ENCODE measurements at regions not wholly inside any gene's neighbourhood (a gene's known extent, or its start where the extent isn't known, plus 50 kb on each side); places are given as distances from the start of the nearest gene placed in this dataset.
"Not testable (repeated sequence)": the region's sequence is repeated elsewhere in the genome, so short reads cannot be mapped to it uniquely, and the experiment has no call there.

DNA sequence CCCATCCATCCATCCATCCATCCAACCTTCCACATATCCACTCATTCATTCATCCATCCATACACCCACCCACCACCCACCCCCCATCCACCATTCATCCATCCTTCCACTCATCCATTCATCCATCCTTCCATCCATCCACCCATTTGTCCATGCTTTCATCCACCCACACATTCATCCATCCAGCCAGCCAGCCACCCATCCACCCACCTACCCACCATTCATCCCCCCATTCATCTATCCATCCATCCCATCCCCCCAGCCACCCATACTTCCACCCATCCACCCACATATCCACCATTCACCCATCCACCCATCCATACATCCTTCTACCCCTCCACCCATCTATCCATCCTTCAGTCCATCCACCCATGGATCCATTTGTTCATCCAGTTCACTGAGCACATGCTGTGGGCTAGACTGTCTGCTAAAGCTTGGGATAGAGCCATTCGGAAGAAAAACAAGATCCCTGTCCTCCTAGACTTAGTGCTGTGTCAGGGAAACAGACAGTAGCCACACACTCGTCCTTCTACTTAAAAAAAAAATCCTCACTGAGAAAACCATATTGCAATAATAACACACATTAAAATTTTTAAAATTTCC, 377.5 kb downstream of the ADGRD1 start:
- TF ChIP-seq, protein P1, sequence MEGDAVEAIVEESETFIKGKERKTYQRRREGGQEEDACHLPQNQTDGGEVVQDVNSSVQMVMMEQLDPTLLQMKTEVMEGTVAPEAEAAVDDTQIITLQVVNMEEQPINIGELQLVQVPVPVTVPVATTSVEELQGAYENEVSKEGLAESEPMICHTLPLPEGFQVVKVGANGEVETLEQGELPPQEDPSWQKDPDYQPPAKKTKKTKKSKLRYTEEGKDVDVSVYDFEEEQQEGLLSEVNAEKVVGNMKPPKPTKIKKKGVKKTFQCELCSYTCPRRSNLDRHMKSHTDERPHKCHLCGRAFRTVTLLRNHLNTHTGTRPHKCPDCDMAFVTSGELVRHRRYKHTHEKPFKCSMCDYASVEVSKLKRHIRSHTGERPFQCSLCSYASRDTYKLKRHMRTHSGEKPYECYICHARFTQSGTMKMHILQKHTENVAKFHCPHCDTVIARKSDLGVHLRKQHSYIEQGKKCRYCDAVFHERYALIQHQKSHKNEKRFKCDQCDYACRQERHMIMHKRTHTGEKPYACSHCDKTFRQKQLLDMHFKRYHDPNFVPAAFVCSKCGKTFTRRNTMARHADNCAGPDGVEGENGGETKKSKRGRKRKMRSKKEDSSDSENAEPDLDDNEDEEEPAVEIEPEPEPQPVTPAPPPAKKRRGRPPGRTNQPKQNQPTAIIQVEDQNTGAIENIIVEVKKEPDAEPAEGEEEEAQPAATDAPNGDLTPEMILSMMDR (IDR thresholded peaks at IDR 0.05; ENCODE audit: low read depth, low read length) = no peak
- TF ChIP-seq MYC (IDR thresholded peaks at IDR 0.05; ENCODE audit: low read depth, low read length) = no peak
- TF ChIP-seq POLR2A (IDR thresholded peaks at IDR 0.05; ENCODE audit: extremely low read depth, insufficient read length) = no peak
- TF ChIP-seq, protein P2, sequence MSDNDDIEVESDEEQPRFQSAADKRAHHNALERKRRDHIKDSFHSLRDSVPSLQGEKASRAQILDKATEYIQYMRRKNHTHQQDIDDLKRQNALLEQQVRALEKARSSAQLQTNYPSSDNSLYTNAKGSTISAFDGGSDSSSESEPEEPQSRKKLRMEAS (IDR thresholded peaks at IDR 0.05; ENCODE audit: low read depth, low read length) = no peak
- no peak overlapping the region for H3K4me3 ChIP-seq (ENCODE audit: low read depth, low read length)
- no peak for DNase-seq (ENCODE audit: low read depth)

DNA sequence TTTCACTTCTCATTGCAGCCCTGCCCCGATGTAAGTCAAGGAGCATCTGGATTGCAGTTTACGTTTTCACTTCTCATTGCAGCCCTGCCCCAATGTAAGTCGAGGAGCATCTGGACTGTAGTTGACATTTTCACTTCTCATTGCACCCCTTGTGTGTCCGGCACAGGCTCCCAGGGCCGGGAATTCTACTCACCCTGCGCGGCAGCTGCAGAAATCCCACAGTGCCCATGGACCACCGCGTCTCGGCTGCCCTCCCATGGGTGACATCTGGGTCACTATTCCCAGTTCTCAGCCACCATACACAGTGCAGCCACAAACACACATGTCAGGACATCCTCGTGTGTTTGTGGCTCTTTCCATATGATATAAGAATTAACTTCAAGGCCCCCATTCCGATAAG, 378.5 kb downstream of the ADGRD1 start:
- TF ChIP-seq POLR2A (IDR thresholded peaks at IDR 0.05; ENCODE audit: extremely low read depth, insufficient read length) (no peak), MYC (IDR thresholded peaks at IDR 0.05; ENCODE audit: low read depth, low read length) (no peak)
- TF ChIP-seq, protein P2 (IDR thresholded peaks at IDR 0.05; ENCODE audit: low read depth, low read length) = no peak
- TF ChIP-seq, protein P1 (IDR thresholded peaks at IDR 0.05; ENCODE audit: low read depth, low read length) = no peak
- H3K4me3 ChIP-seq (ENCODE audit: low read depth, low read length) = no peak overlapping the region
- no peak for DNase-seq (ENCODE audit: low read depth)

DNA sequence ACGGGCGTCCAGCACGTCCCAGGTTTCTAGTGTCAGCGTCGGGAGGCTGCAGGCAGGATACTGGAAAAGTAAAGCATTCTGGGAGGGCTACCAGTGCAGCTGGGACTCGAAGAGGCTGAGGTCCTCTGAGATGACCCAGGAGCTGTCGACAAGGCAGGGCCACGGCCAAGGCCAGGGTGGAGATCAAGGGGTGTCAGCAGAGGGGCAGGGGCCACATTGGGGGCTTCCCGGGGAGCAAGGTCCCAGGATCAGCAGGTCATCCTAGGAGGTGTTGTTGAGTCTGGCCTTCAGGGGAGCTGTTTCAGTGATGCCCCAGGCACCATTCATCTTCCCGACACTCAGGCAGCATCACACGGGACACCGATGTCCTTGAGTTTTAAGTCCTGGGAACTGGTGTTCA, 377.8 kb upstream of the SFSWAP start:
- no peak for DNase-seq (ENCODE audit: low read depth)
- H3K4me3 ChIP-seq (ENCODE audit: low read depth, low read length) = no peak overlapping the region
- TF ChIP-seq MYC (IDR thresholded peaks at IDR 0.05; ENCODE audit: low read depth, low read length) = no peak
- TF ChIP-seq POLR2A (IDR thresholded peaks at IDR 0.05; ENCODE audit: extremely low read depth, insufficient read length) = no peak
- TF ChIP-seq, protein P2 (IDR thresholded peaks at IDR 0.05; ENCODE audit: low read depth, low read length) = no peak
- TF ChIP-seq, protein P1 (IDR thresholded peaks at IDR 0.05; ENCODE audit: low read depth, low read length) = no peak

DNA sequence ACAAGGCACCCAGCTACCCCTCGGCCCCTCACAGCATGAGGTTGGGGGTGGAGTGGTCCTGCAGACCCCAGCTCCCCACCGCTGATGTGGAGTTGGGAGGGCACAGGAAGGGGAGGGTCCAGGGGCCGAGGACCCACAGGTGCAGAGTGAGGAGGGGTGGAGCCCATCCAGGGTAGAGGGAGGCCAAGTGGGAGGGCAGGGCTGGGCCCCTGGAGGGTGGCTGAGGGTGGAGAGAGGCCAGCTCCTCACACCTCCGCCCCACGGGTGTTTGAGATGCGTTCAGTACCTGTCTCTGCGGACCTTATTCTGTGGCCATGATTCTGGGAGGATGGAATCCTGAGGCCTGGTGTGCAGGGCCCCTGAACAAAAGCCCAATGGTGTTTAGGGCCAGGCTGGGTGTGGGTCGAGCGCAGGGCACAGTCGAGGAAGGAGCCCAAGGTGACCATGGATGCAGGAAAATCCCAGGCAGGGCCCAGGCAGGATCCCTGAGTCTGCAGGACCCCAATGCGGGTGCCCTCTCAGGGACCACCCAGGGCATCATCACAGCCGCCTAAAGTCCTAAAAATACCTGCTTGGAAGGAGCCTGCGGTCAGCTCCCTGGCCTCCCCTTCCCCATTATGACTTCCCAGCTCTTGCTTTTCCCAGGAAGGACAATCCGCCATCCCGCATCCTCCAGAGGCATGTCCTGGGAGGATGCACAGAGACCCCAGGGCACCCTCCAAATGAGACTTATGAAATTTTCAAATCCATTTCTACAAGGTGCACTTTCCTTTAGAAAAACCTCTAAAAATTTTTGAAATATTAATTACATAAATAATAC, 377.1 kb upstream of the SFSWAP start:
- H3K4me3 ChIP-seq (ENCODE audit: low read depth, low read length) = no peak overlapping the region
- no peak for DNase-seq (ENCODE audit: low read depth)
- no peak for TF ChIP-seq MYC (IDR thresholded peaks at IDR 0.05; ENCODE audit: low read depth, low read length)
- TF ChIP-seq, protein P2 (IDR thresholded peaks at IDR 0.05; ENCODE audit: low read depth, low read length) = no peak

DNA sequence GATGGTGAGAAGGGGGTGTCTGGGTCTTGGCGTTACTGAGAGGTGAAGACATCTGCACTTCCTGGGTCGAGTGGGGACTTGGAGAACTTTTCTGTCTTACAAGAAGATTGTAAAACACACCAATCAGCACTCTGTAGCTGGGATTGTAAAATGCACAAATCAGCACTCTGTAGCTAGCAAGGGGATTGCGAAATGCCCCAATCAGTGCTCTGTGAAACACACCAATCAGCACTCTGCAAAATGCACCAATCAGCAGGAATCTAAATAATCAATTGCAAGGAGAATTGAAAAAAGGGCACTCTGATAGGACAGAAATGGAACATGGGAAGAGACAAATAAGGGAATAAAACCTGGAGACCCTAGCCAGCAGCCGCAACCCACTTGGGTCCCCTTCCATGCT, 376.1 kb upstream of the SFSWAP start:
- DNase-seq (ENCODE audit: low read depth) = no peak
- H3K4me3 ChIP-seq (ENCODE audit: low read depth, low read length) = no peak overlapping the region
- no peak for TF ChIP-seq POLR2A (IDR thresholded peaks at IDR 0.05; ENCODE audit: extremely low read depth, insufficient read length)
- TF ChIP-seq MYC (IDR thresholded peaks at IDR 0.05; ENCODE audit: low read depth, low read length) = no peak

DNA sequence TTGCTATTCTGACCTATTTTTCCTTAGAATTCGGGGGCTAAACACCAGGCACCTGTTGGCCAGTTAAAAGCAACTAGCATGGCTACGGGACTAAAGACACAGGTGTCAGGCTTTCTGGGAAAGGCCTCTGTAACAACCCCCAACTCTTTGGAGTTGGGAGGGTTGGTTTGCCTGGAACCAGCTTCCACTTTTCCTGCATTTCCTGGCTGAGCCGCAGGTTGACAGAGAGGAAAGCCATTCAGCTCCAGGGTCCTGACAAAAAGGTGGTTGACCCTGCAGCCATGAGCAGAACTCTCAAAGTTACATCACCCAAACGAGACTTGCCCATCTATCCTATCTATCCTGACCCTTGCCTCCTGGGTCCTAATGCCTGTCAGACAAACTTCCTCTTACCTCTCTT, 375.4 kb upstream of the SFSWAP start:
- TF ChIP-seq, protein P1 (IDR thresholded peaks at IDR 0.05; ENCODE audit: low read depth, low read length) = no peak
- TF ChIP-seq, protein P2 (IDR thresholded peaks at IDR 0.05; ENCODE audit: low read depth, low read length) = no peak
- TF ChIP-seq POLR2A (IDR thresholded peaks at IDR 0.05; ENCODE audit: extremely low read depth, insufficient read length) = no peak
- TF ChIP-seq MYC (IDR thresholded peaks at IDR 0.05; ENCODE audit: low read depth, low read length) = no peak
- H3K4me3 ChIP-seq (ENCODE audit: low read depth, low read length) = no peak overlapping the region
- DNase-seq (ENCODE audit: low read depth) = no peak

DNA sequence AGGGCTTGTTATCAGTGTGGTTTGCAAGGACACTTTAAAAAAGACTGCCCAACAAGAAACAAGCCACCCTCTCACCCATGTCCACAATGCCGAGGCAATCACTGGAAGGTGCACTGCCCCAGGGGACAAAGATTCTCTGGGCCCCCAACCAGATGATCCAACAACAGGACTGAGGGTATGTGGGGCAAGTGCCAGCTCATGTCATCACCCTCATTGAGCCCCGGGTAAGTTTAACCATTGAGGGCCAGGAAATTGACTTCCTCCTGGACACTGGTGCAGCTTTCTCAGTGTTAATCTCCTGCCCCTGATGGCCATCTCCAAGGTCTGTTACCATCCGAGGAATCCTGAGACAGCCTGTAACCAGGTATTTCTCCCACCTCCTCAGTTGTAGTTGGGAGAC, 373.0 kb upstream of the SFSWAP start:
- DNase-seq (ENCODE audit: low read depth); H3K4me3 ChIP-seq (ENCODE audit: low read depth, low read length): not testable (repeated sequence)

Data from NB4 (cell line).